ENCODE measurements at regions not wholly inside any gene's neighbourhood (a gene's known extent, or its start where the extent isn't known, plus 50 kb on each side); places are given as distances from the start of the nearest gene placed in this dataset.

- no peak; a peak in 1 of 4 replicates for TF ChIP-seq CTCF (conservative IDR thresholded peaks at IDR 0.05; ENCODE audit: low read depth in 2 of 2)
- no peak for TF ChIP-seq ZNF462 (CRISPR knock-in tag; IDR thresholded peaks at IDR 0.05)
- no peak for TF ChIP-seq EZH2 (IDR thresholded peaks at IDR 0.05; ENCODE audit: low read depth, unreplicated experiment)
- TF ChIP-seq REST (IDR thresholded peaks at IDR 0.05; ENCODE audit: unreplicated experiment), result no peak
- no peak for TF ChIP-seq JUNB (IDR thresholded peaks at IDR 0.05; ENCODE audit: unreplicated experiment)
Observed at GRCh38 chr7:155234158-155234492, 63.6 kb upstream of the INSIG1 start.

Measured in GM23338 (cell line).